ENCODE measurements at regions not wholly inside any gene's neighbourhood (a gene's known extent, or its start where the extent isn't known, plus 50 kb on each side); places are given as distances from the start of the nearest gene placed in this dataset.

GRCh38 chr7:131244259-131244852, 83.3 kb upstream of the MKLN1 start:
- DNase-seq: no peak
- no peaks in the 10 kb centered on the region for H3K27me3 ChIP-seq (replicated peaks; ENCODE audit: control insufficient read depth, insufficient read depth, low read length, poor library complexity, severe bottlenecking)
- no peak overlapping the region for H3K4me3 ChIP-seq (ENCODE audit: insufficient read depth, low read depth, low read length, poor library complexity, severe bottlenecking)
- no peaks in the 10 kb centered on the region for H3K36me3 ChIP-seq (ENCODE audit: control insufficient read depth, insufficient read depth, low read length)
- H3K27ac ChIP-seq (ENCODE audit: insufficient read depth, low read length, poor library complexity, severe bottlenecking): no peak overlapping the region
- no peaks in the 10 kb centered on the region for H3K9me3 ChIP-seq (ENCODE audit: control insufficient read depth, low read length)
- H3K4me1 ChIP-seq (ENCODE audit: control insufficient read depth, insufficient read depth, low read length, poor library complexity, severe bottlenecking): no peaks in the 10 kb centered on the region

- Histone ChIP-seq H3K27me3 (replicated peaks; ENCODE audit: control insufficient read depth, insufficient read depth, low read length, poor library complexity, severe bottlenecking) (no peaks in the 10 kb centered on the region), H3K4me3 (ENCODE audit: insufficient read depth, low read depth, low read length, poor library complexity, severe bottlenecking) (no peak overlapping the region), H3K27ac (ENCODE audit: insufficient read depth, low read length, poor library complexity, severe bottlenecking) (no peak overlapping the region), H3K36me3 (ENCODE audit: control insufficient read depth, insufficient read depth, low read length) (no peaks in the 10 kb centered on the region), H3K4me1 (ENCODE audit: control insufficient read depth, insufficient read depth, low read length, poor library complexity, severe bottlenecking) (no peaks in the 10 kb centered on the region), H3K9me3 (ENCODE audit: control insufficient read depth, low read length) (no peaks in the 10 kb centered on the region)
- DNase-seq: no peak
These were observed 78.7 kb upstream of the MKLN1 start for GRCh38 chr7:131249003-131249402.

GRCh38 chr7:131249483-131249882, 78.2 kb upstream of the MKLN1 start:
- Histone ChIP-seq H3K27ac (ENCODE audit: insufficient read depth, low read length, poor library complexity, severe bottlenecking) (no peak overlapping the region), H3K36me3 (ENCODE audit: control insufficient read depth, insufficient read depth, low read length) (no peaks in the 10 kb centered on the region), H3K4me1 (ENCODE audit: control insufficient read depth, insufficient read depth, low read length, poor library complexity, severe bottlenecking) (no peaks in the 10 kb centered on the region), H3K27me3 (replicated peaks; ENCODE audit: control insufficient read depth, insufficient read depth, low read length, poor library complexity, severe bottlenecking) (no peaks in the 10 kb centered on the region), H3K4me3 (ENCODE audit: insufficient read depth, low read depth, low read length, poor library complexity, severe bottlenecking) (no peak overlapping the region), H3K9me3 (ENCODE audit: control insufficient read depth, low read length) (no peaks in the 10 kb centered on the region)
- no peak for DNase-seq

DNA sequence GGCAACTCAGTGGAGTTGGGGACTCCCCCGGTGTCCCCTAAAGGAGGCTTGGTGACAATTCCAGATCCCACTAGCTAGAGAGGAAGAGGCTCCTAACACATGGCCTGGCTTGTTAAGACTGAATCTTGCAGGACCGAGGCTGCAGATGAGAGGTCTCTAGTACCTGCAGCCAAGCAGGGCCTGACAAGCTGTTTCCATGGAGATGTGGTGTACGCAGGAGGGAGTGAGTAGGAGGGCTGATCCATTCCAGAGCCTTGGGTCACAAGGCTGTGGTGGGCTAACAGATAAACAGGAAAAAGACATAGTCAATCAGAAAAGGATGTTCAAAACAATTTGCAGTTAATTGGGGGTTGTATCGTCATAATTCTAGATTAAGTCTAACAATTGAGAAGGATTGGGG, 77.3 kb upstream of the MKLN1 start:
- Histone ChIP-seq H3K9me3 (ENCODE audit: control insufficient read depth, low read length) (no peaks in the 10 kb centered on the region), H3K27me3 (replicated peaks; ENCODE audit: control insufficient read depth, insufficient read depth, low read length, poor library complexity, severe bottlenecking) (no peaks in the 10 kb centered on the region), H3K4me1 (ENCODE audit: control insufficient read depth, insufficient read depth, low read length, poor library complexity, severe bottlenecking) (no peaks in the 10 kb centered on the region)

GRCh38 chr7:131251371-131251770, 76.3 kb upstream of the MKLN1 start:
- Histone ChIP-seq H3K27me3 (replicated peaks; ENCODE audit: control insufficient read depth, insufficient read depth, low read length, poor library complexity, severe bottlenecking) (no peaks in the 10 kb centered on the region), H3K36me3 (ENCODE audit: control insufficient read depth, insufficient read depth, low read length) (no peaks in the 10 kb centered on the region), H3K4me3 (ENCODE audit: insufficient read depth, low read depth, low read length, poor library complexity, severe bottlenecking) (no peak overlapping the region), H3K27ac (ENCODE audit: insufficient read depth, low read length, poor library complexity, severe bottlenecking) (no peak overlapping the region), H3K9me3 (ENCODE audit: control insufficient read depth, low read length) (no peaks in the 10 kb centered on the region), H3K4me1 (ENCODE audit: control insufficient read depth, insufficient read depth, low read length, poor library complexity, severe bottlenecking) (no peaks in the 10 kb centered on the region)
- DNase-seq: no peak

More for the DNA sequence above, 77.3 kb upstream of the MKLN1 start:
- H3K27ac ChIP-seq (ENCODE audit: insufficient read depth, low read length, poor library complexity, severe bottlenecking): no peak overlapping the region
- H3K4me3 ChIP-seq (ENCODE audit: insufficient read depth, low read depth, low read length, poor library complexity, severe bottlenecking): no peak overlapping the region
- no peak for DNase-seq
- no peaks in the 10 kb centered on the region for H3K36me3 ChIP-seq (ENCODE audit: control insufficient read depth, insufficient read depth, low read length)

- Histone ChIP-seq H3K36me3 (ENCODE audit: control insufficient read depth, insufficient read depth, low read length) (no peaks in the 10 kb centered on the region), H3K4me1 (ENCODE audit: control insufficient read depth, insufficient read depth, low read length, poor library complexity, severe bottlenecking) (no peaks in the 10 kb centered on the region), H3K27me3 (replicated peaks; ENCODE audit: control insufficient read depth, insufficient read depth, low read length, poor library complexity, severe bottlenecking) (no peaks in the 10 kb centered on the region), H3K27ac (ENCODE audit: insufficient read depth, low read length, poor library complexity, severe bottlenecking) (no peak overlapping the region), H3K9me3 (ENCODE audit: control insufficient read depth, low read length) (no peaks in the 10 kb centered on the region), H3K4me3 (ENCODE audit: insufficient read depth, low read depth, low read length, poor library complexity, severe bottlenecking) (no peak overlapping the region)
- DNase-seq: no peak
These were observed 74.7 kb upstream of the MKLN1 start for GRCh38 chr7:131252976-131253375.

DNA sequence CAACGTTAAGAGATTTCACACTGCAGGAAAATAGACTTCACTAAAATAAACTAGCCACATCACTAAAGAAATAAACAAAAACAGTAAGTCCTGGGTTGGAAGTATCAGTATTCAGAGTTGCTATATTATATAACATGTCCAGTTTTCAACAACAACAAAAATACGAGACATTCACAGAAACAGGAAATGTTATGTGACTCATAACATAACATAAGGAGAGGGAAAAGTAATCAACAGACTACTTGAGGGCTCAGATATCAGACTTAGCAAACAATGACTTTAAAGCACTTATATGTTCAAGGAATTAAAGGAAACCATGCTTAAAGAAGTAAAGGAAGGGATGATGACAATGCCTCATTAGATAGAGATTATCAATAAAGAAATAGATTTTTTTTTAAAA, 73.5 kb upstream of the MKLN1 start:
- H3K27ac ChIP-seq (ENCODE audit: insufficient read depth, low read length, poor library complexity, severe bottlenecking): no peak overlapping the region
- no peak overlapping the region for H3K4me3 ChIP-seq (ENCODE audit: insufficient read depth, low read depth, low read length, poor library complexity, severe bottlenecking)
- no peaks in the 10 kb centered on the region for H3K4me1 ChIP-seq (ENCODE audit: control insufficient read depth, insufficient read depth, low read length, poor library complexity, severe bottlenecking)
- no peaks in the 10 kb centered on the region for H3K36me3 ChIP-seq (ENCODE audit: control insufficient read depth, insufficient read depth, low read length)
- H3K27me3 ChIP-seq (replicated peaks; ENCODE audit: control insufficient read depth, insufficient read depth, low read length, poor library complexity, severe bottlenecking): no peaks in the 10 kb centered on the region
- DNase-seq: no peak
- H3K9me3 ChIP-seq (ENCODE audit: control insufficient read depth, low read length): no peaks in the 10 kb centered on the region

DNA sequence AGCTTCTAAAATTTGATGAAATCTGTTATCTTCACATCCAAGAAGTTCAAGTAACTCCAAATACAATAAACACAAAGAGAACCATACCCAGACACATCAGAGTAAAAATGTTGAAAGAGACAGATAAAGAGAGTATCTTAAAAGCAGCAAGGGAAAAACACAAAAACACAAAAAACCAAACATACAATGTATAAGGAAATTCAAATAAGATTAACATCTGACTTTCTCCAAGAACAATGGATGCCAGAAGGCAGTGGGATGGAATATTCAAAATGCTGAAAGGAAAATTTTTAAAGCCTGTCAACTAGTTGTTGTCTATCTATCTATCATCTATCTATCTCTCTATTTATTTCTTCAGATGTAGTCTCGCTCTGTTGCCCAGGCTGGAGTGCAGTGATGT, 72.4 kb upstream of the MKLN1 start:
- no peak for DNase-seq
- H3K4me3 ChIP-seq (ENCODE audit: insufficient read depth, low read depth, low read length, poor library complexity, severe bottlenecking): no peak overlapping the region
- H3K36me3 ChIP-seq (ENCODE audit: control insufficient read depth, insufficient read depth, low read length): no peaks in the 10 kb centered on the region
- H3K27ac ChIP-seq (ENCODE audit: insufficient read depth, low read length, poor library complexity, severe bottlenecking): no peak overlapping the region
- no peaks in the 10 kb centered on the region for H3K4me1 ChIP-seq (ENCODE audit: control insufficient read depth, insufficient read depth, low read length, poor library complexity, severe bottlenecking)
- no peaks in the 10 kb centered on the region for H3K27me3 ChIP-seq (replicated peaks; ENCODE audit: control insufficient read depth, insufficient read depth, low read length, poor library complexity, severe bottlenecking)
- H3K9me3 ChIP-seq (ENCODE audit: control insufficient read depth, low read length): no peaks in the 10 kb centered on the region

DNA sequence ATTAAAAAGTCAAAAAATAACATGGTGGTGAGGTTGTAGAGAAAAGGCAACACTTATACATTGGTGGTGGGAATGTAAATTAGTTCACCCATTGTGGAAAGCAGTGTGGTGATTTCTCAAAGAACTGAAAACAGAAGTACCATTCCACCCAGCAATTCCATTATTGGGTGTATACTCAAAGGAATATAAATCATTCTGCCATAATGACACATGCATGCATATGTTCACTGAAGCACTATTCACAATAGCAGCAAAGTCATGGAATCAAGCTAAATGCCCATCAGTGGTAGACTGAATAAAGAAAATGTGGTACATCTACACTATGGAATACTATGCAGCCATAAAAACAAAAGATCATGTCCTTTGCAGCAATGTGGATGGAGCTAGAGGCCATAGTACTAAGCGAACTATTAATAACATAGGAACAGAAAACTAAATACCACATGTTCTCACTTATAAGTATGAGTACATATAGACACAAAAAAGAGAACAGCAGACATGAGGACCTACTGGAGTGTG, 66.1 kb upstream of the MKLN1 start:
- Histone ChIP-seq H3K27ac (ENCODE audit: insufficient read depth, low read length, poor library complexity, severe bottlenecking) (no peak overlapping the region), H3K9me3 (ENCODE audit: control insufficient read depth, low read length) (no peaks in the 10 kb centered on the region), H3K4me3 (ENCODE audit: insufficient read depth, low read depth, low read length, poor library complexity, severe bottlenecking) (no peak overlapping the region), H3K36me3 (ENCODE audit: control insufficient read depth, insufficient read depth, low read length) (no peaks in the 10 kb centered on the region), H3K27me3 (replicated peaks; ENCODE audit: control insufficient read depth, insufficient read depth, low read length, poor library complexity, severe bottlenecking) (no peaks in the 10 kb centered on the region), H3K4me1 (ENCODE audit: control insufficient read depth, insufficient read depth, low read length, poor library complexity, severe bottlenecking) (no peaks in the 10 kb centered on the region)
- DNase-seq: no peak

DNA sequence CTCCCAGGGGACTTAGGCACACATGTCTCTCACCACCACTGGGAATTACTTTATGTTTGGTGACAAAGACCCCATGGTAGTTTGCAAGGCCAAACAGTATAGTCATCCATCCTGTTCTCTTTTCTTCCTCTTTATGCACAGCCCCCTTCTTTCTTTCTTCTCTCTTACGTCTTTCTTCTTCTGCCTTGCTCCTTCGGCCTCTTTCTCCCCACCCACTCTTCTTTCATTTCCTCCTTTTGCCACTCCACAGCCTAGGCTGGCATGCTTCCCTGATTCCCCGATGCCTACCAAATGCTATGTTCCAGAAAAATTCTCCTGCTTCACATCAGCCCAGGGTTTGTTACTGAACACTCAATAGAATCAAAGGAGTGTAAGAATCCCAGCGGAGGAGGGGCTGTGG, 62.4 kb upstream of the MKLN1 start:
- H3K27ac ChIP-seq (ENCODE audit: insufficient read depth, low read length, poor library complexity, severe bottlenecking): no peak overlapping the region
- H3K36me3 ChIP-seq (ENCODE audit: control insufficient read depth, insufficient read depth, low read length): no peaks in the 10 kb centered on the region
- H3K4me1 ChIP-seq (ENCODE audit: control insufficient read depth, insufficient read depth, low read length, poor library complexity, severe bottlenecking): no peaks in the 10 kb centered on the region
- H3K27me3 ChIP-seq (replicated peaks; ENCODE audit: control insufficient read depth, insufficient read depth, low read length, poor library complexity, severe bottlenecking): no peaks in the 10 kb centered on the region
- no peak overlapping the region for H3K4me3 ChIP-seq (ENCODE audit: insufficient read depth, low read depth, low read length, poor library complexity, severe bottlenecking)
- DNase-seq: no peak
- no peaks in the 10 kb centered on the region for H3K9me3 ChIP-seq (ENCODE audit: control insufficient read depth, low read length)
